ENCODE measurements at regions not wholly inside any gene's neighbourhood (a gene's known extent, or its start where the extent isn't known, plus 50 kb on each side); places are given as distances from the start of the nearest gene placed in this dataset.

GRCh38 chr5:71982717-71983395 is 124.4 kb upstream of the MAP1B start:
- TF ChIP-seq POLR2A (IDR thresholded peaks at IDR 0.05; ENCODE audit: low read length) (no peak), GATA1 (IDR thresholded peaks at IDR 0.05; ENCODE audit: low read depth, low read length) (no peak)
